GM12892 (cell line): ENCODE measurements at regions not wholly inside any gene's neighbourhood (a gene's known extent, or its start where the extent isn't known, plus 50 kb on each side); places are given as distances from the start of the nearest gene placed in this dataset.

Experiments used
- POLR2A ChIP-seq: IDR thresholded peaks from 2 replicates; pipeline ENCODE4 v1.6.1; 2011; ENCODE audit warnings: low read depth, low read length, control low read depth
- POLR2AphosphoS5 ChIP-seq: IDR thresholded peaks from 2 replicates; pipeline ENCODE4 v1.6.1; 2011; ENCODE audit warnings: low read depth, low read length, control low read depth

DNA sequence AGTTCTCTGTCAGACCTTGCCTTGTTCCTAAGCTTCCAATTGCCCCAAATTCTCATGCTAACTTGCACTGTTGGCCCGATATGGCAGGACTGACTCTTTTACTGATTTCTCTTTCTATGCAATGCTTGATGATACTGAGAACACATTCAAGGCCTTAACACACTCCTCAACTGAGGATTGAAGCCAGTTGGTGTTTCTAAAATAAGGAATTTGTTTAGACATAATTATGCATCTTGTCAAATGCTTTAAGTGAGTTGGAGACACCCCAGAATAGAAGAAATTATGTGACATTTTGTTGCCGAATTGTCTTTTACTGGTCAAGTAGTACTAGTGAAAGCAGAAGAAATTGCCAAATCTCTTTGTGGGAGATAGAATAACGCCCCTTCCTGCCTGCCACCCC, 60.0 kb upstream of the THSD7B start:
- TF ChIP-seq POLR2AphosphoS5 (no peak), POLR2A (no peak)
